ENCODE measurements at regions not wholly inside any gene's neighbourhood (a gene's known extent, or its start where the extent isn't known, plus 50 kb on each side); places are given as distances from the start of the nearest gene placed in this dataset.

DNA sequence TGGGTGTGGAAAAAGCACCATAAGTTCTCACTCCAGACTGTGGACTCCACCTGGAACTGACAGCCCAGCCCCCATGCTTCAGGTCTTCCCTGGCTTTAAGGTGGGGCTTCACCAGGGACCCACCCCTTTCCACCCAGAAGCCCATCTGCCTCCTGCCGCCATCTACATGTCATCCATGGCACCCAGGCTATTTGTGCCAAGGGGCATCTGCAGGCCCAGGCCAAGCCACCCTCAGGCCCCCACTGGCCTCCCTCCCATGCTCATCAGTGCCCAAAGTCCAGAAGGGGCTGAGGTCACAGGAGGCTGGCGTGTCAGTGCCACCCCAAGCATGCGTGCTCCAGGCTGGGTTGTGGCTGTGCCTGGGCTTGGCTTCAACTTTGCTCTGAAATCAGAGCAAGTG is 212.2 kb upstream of the DIO3 start:
- no peak for FAIRE-seq
- no peak for DNase-seq (ENCODE audit: low spot score)

DNA sequence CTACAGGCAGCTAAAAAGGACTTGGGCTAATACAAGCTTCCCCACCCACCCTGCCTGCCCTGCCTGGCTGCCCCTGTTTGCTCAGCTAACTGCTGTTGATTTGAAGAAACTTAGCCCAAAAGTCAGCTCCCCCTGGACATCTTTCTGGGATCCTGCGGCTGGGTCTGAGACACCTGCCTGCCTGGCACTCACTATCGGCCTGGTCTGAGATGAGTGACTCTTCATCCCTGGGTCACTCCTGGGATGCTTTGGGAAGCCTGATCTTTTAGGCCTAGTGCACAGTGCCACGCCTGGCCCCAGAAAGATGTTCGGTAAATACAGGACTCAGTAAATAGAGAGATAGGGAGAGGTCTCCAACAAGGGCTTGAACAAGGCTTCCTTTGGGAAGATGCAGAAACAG is 211.3 kb upstream of the DIO3 start:
- FAIRE-seq, result no peak
- no peak for DNase-seq (ENCODE audit: low spot score)

DNA sequence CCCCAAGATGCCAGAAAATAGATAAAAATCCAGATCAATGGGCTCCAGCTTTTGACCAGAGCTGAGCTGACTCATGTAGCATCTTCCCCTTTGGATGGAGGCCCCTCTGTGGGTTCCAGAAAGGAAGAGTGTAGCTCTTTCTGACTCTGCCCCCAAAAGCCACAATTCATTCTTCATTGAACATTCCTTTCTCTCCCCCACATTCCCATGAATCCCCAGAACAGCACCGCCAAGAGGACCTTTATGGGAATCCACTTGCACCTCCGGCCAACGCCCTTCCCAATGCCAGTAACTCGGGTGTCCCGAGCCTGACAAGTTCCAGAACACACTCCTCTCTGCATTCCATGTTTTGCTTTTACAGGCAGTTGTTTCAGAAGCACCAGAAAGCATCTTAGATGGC is 210.6 kb upstream of the DIO3 start:
- DNase-seq (ENCODE audit: low spot score) (no peak), FAIRE-seq (no peak)

DNA sequence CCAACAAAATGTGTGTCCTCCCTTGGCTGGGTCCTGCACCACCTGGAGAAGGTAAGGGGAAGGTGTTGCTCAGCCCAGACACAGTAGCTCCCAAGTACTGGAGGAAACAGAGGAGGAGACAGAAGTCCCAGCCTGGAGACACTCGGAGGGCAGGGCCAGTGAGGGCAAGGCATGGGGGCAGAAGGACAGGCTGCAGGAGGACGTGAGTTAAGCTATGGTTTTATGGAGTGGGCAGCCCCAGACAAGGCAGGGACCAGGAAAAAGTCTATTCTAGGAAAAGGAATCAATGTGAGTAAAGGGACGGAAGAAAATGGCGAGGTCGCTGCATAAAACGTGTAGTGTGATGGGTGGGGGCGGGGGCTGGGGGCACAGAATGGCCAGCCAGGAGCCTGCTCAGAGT is 210.1 kb upstream of the DIO3 start:
- FAIRE-seq, result no peak
- no peak for DNase-seq (ENCODE audit: low spot score)

DNA sequence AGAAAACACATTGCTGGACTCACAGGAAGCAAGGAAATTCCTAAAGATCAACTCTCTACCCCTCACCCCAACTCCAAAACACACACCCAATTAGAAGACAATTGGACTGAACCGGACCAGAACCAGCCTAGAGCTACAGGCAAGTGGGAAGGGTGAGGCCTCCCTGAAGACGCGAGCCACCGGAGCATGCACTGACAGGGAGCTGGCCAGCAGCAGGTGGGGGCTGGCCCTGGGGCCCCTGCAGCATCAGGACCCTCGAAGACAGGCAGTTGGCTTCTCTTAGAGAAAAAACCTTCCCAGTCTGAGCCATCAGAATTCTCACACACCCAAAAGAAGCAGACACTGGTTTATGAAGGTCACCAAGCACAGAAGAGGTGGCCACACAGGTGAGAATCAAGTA is 209.5 kb upstream of the DIO3 start:
- FAIRE-seq (no peak), DNase-seq (ENCODE audit: low spot score) (no peak)

DNA sequence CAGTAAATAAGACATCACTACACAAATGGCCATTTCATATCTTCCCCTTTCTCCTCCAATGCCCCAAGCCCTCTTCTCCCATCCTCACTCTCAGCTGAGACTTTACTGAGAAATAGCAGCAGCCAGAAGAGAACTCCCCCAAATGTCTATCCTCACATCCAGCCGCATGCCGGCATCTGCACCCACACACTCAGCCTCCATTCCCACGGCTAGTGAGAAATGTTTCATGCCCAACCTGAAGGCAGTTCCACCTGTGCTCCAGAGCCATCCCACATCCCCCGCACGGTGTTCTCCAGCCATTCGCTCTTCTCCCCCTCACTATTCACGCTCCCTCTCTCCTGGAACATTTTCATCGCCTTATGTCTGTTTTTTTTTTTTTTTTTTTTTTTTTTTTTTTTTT is 208.7 kb upstream of the DIO3 start:
- DNase-seq (ENCODE audit: low spot score), result no peak
- no peak for FAIRE-seq

DNA sequence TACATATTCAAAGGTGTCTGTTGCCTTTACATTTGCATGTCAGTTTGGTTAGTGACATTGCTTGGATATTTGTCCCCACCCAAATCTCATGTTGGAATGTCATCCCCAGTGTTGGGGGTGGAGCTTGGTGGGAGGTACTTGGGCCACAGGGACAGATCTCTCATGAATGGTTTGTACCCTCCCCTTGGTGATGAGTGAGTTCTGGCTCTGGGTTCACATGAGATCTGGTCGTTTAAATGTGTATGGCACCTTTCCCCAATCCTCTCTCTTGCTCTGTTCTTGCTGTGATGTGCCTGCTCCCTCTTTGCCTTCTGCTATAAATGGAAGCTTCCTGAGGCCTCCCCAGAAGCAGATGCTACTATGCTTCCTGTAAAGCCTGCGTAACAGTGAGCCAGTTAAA is 207.9 kb upstream of the DIO3 start:
- DNase-seq (ENCODE audit: low spot score) (no peak), FAIRE-seq (no peak)

DNA sequence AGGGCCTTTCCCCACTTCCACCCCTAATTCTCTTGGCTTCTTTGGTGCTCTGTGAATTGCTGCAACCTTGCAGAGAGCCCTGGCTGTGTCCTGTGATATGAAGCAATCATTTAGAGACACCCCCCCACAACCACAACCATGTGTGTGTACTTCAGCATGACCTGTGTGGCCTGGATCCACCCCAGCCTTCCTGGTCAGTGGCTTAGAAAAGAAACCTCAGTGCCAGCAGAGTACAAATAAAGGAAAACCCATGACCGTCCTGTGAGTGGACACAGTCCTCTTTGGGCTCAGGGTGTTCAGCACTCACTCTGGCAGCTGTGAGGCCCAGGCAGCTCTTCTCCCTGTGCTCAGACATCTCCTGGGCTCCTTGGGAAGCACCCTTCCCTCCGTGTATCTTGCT is 206.6 kb upstream of the DIO3 start:
- FAIRE-seq (no peak), DNase-seq (ENCODE audit: low spot score) (no peak)

DNA sequence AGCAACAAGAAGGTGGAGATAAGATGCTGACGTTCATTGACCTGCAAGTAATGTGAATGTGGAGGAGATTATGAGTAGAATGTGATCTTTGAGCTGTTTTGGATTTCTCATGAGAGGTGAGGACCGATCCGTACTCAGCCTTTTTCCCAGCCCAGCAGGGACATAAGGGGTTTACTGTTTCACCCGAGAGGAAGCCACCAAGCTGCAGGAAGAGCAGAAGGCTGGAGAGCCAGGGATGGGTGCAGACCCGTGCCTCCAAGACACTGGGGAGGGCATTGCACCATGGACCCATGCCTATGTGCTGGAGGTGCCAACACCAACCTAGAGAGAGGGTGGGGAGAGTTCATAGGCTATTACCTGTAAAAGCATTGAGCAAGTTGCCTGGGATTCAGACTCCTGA is 206.0 kb upstream of the DIO3 start:
- no peak for DNase-seq (ENCODE audit: low spot score)
- no peak for FAIRE-seq

DNA sequence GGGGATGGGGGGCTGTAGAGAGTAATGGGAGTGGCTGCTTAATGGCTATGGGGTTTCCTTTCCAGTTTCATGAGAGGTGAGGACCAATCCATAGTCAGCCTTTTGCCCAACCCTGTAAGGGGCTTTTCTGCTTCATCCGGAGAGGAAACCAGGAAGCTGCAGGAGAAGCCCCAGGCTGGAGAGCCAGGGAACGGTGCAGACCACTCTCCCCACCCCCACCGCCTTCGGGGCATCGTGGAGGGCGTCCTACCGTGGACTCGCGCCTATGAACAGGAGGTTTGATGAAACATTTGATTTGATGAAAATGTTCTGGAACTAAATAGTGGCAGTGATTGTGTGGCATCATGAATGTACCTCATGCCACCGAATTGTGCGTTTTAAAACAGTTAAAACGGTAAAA is 204.3 kb upstream of the DIO3 start:
- FAIRE-seq, result no peak
- DNase-seq (ENCODE audit: low spot score), result no peak

DNA sequence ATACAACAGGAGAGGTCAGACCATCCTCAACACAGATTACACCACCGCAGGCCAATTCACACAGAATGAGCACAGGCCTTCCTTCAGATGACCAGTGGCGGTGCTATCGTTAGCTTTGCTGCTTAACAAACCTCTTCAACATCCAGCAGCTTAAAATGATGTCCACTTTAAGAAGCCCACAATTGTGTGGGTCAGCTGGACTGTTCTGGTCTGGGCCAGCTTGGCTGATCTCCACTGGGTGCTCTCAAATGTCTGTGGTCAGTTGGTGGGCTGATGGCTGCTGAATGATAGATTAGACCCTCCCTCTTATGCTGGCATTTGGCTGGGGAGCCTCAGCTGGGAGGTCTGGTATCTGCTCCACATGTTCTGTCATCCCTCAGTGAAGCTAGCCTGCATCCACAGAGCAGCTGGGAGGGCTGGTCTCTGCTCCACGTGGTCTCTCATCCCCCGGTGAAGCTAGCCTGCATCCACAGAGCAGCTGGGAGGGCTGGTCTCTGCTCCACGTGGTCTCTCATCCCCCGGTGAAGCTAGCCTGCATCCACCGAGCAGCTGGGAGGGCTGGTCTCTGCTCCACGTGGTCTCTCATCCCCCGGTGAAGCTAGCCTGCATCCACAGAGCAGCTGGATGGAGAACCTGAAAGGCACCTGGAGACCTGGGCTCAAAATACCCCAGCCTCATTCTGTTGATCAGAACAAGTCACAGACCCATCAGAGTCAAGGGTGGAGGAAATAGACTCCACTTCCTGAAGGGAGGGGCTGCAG is 203.6 kb upstream of the DIO3 start:
- DNase-seq (ENCODE audit: low spot score), result no peak
- FAIRE-seq, result no peak

DNA sequence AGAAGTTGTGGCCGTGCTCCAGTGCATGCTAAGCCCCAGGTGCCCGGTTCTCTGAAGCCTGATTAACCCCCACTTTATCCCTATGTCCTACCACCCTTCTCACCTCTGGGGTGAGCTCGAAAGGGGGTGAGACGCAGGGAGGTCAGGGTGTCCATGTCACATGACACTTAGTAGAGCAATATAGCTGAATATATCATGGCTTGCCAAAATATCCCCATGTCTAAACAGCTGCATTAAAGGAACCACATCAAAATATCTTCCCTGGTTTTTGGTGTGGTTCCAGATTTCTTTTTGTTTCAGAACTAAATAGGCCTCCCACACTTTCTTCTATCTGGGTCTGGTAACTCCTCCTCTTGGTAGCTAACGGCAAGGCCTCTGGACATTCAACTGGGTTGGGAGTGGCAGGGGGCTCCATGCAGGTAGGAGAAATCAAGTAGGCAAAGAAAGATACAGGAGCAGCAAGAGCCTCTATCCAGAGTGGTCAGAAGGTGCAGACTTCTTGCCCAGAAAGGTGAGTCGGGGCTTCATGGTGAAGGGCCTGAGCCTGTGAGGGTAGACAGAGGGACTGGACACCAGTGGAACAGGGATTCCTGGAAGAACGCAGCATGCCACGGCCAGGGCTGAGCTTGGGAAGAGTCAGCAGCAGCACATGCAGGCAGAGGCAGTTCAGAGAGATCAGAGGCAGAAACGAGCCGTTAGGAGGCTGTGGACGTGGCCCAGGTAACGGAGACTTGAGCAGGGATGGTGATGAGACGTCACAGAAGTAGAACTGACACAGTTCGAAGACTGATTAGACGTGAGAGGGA is 202.8 kb upstream of the DIO3 start:
- DNase-seq (ENCODE audit: low spot score), result no peak
- FAIRE-seq, result no peak

DNA sequence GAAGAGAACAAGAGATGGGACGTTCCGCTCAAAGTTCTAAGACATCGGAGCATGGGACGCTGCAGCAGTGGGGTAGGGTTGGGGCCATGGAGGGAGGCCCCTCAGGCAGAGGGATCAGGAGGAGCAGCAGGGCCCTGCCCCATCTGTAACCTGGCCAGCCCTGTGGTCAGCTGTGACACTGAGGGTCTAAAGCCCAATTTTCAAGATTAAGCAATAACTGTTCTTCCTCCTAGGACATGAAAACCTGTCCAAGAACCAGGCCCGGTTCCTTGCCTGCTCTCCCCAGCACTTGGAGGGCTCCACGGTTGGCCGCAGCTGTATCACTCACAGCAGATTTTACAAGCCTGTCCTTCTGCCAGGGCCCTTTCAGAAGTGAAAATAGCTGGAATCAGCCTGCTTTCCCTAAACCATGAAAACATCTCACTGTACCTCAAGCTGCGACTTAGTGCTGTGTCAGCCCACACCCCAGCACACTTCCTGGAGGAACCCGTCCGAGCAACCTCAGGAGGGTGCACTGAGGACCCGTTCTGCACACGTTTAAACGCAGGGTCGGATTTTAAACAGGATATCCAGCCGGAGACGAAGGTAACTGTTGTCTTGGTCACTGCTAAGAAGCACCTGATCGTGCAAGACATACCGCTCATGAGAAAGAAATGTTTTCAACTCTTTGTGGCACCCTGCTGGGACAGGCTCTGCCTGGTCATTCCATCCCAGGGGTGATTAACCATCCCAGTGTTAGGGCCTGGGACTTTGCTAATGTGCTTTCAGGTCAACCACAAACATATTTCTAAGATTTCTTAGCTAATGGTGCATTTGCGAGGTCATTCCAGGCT is 201.9 kb upstream of the DIO3 start:
- no peak for DNase-seq (ENCODE audit: low spot score)
- no peak for FAIRE-seq

DNA sequence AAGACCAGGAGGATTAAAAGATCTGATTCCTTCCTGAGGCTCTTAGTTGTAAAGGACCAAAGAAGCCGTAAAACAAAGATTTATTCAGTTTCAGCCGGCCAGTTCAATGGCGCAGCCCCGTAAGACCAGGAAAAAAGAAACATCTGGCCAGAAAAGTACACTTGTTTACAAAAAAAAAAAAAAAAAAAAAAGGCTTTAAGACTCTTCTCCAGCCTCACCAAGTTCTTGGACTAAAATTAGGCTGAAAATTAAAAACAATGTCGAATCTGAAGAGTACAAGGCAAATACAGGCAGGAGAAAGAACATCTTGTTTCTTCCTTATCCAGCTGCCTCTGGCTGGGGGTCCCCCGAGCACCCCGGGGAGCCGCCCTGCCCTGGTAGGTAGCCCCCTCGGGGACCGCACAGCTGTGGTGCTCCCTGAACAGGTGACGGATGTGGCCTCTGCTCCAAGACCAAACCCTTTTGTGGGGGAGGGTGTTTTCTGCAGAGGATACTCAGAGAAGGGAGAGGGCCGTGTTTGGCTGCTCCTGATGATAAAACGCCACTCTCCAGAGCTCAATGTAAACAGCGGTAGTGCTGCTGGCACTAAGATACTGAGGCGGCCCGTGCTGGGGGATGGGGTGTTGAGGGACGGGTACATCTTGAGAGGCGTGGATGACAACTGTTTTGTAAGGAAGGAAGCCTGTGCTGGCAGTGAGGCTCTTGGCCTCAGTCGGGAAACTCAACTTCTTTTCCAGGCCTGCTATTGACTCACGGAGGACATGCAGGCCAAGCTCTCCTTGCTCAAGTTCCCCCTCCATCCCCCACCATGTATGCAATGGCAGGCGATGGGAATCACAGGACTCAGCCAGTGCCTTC is 201.0 kb upstream of the DIO3 start:
- FAIRE-seq (no peak), DNase-seq (ENCODE audit: low spot score) (no peak)

DNA sequence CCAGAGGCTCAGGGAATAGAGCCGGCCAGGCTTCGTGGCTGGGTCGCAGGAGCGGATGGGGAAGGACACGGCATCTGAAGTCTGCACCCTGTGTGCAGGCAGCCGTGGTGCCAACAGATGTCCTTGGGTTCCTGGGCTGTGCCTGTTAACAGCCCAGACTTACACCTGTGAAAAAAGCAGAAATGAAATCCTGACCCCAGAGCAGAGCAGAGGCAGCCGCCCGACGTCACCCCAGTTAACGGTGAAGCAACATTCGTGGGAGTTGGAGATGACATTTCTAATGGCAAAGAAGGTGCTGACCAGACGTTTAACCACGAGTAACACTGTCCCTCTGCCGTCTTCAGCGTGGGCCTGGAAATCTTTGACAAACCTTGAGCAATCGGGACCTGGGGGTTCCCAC is 200.3 kb upstream of the DIO3 start:
- no peak for DNase-seq (ENCODE audit: low spot score)
- FAIRE-seq, result no peak

DNA sequence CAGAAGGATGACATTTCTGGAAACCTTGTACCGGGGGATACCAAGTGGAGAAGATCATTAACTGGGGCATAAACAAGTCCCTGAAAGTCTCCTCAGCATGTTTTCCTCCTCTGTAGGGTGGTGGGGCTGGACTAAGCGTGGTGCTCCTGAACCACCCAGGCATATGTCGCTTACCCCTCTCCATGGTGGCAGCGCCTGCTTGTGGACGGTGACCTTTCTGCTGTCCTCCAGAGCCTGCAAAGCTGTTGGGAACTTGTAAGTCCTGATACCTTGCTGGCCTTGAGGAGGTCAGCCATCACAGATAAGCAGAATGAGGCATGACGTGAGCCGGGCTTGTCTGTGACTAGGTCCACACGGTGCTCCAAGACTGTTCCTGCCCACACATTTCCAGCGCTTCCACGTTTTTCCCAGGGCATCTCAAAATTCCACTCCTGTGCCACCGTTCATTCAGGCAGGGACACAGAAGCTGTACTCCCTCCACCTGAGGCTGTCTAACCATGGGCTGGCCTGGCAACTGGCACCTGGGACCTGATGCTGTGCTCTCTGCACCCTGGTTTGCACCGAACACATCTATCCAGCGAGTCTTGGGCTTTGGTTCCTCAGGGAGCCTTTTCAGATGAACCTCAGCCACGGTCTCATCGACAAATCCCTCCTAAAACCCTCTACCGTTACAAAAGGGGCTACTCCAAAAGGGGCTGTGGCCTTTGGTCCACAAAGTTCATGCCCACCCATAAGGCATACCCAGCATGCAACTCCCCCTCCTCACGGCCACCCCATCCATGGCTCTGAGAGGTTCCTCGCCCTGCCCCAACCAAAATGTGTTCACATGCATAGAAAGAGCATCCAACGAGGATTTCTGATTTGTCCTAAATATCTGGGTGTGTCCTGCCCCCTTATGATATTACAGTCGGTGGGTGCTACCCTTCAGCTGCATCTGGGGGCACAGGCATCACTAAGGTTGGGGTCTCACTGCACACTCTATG is 199.6 kb upstream of the DIO3 start:
- FAIRE-seq (no peak), DNase-seq (ENCODE audit: low spot score) (no peak)

DNA sequence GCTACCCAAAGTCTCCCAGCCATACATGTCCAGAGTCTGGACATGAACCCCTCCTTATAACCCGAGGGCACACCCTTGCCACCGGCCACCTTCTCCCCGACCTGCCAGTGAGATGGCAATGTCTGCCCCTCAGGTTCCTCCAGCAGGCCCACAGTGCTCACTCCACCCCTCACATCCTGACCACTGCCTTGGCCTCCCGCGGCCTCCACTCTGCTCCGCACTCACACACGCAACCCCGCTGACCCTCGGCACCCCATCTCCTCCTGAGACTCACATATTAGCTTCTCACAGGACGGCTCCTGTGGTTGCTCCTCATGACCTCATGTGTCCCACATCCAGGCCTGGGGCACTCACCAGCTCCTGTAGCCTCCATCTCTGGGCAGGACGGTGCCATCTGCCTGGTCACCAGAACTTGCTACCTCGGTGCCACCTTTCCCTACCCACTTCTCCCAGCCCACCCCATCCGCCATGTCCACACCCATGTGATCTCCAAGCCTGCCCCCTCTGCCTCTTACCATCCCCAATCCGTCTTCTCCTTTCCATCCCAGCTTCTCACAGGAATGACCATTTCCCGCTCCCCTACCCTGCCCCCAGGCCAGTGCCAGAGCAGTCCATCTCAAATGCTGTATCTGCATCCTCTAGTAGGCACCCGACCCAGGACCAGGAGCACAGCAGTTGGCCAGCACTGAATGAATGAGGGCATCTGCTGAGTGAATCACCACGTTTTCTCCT is 198.6 kb upstream of the DIO3 start:
- DNase-seq (ENCODE audit: low spot score) (no peak), FAIRE-seq (no peak)

DNA sequence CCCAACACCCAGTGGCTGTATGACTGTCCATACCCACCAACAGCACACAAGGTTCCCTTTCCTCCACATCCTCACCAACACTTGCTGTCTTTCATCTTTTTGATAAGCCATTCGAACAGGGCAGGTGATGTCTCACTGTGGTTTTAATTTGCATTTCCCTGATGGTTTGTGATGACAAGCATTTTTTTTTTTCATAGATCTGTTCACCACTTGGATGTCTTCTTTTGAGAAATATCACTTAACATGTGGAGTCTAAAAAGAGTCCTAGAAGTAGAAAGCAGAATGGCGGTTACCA is 198.1 kb upstream of the DIO3 start:
- no peak for DNase-seq (ENCODE audit: low spot score)
- FAIRE-seq, result no peak

DNA sequence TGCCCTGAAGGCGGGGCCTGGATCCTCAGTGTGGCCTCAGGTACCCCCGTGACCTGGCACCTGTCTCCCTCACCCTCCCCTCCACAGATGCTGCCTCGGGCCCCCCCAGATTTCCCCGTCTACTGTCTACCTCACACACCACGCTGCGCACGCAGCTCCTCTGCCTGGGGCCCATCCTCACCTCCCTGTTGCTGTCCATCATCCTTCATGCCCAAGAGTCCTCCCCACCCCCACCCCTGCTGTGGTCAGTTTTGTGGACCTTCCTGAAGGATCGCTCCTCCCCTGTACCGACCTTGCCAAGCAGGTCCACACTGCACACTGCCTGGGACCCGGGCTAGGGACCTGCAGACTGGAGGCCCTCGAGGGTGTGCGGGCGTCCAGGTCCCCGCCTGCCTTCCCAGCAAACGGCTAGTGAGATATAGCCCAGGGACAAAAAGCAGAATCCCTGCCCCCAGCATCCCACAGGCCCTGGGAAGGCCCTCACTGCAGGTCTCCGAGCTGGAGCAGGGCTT is 197.4 kb upstream of the DIO3 start:
- FAIRE-seq, result no peak

More for the DNA sequence above, 197.4 kb upstream of the DIO3 start:
- DNase-seq (ENCODE audit: low spot score), result no peak
